ENCODE measurements at regions not wholly inside any gene's neighbourhood (a gene's known extent, or its start where the extent isn't known, plus 50 kb on each side); places are given as distances from the start of the nearest gene placed in this dataset.

- Histone ChIP-seq H3K9me3 (ENCODE audit: insufficient read depth, low read depth, low read length) (peaks cover 6% of the 10 kb centered on the region; the same call in 1 of the 2 replicates), H3K4me1 (ENCODE audit: insufficient read depth, low read length) (no peaks in the 10 kb centered on the region), H3K27me3 (ENCODE audit: insufficient read depth, low read length) (no peaks in the 10 kb centered on the region), H3K36me3 (ENCODE audit: insufficient read depth, low read depth, low read length) (no peaks in the 10 kb centered on the region), H3K27ac (ENCODE audit: low read length) (no peak overlapping the region), H3K4me3 (ENCODE audit: low read length) (no peak overlapping the region), H3K9ac (ENCODE audit: low read depth, low read length) (no peak overlapping the region)
Observed at GRCh38 chr12:30450872-30451271, 244.8 kb downstream of the IPO8 start.

GRCh38 chr12:30450226-30450625 lies 245.4 kb downstream of the IPO8 start:
- no peaks in the 10 kb centered on the region for H3K4me1 ChIP-seq (ENCODE audit: insufficient read depth, low read length)
- H3K9me3 ChIP-seq (ENCODE audit: insufficient read depth, low read depth, low read length): peaks cover 6% of the 10 kb centered on the region; the same call in 1 of the 2 replicates
- no peak overlapping the region for H3K9ac ChIP-seq (ENCODE audit: low read depth, low read length)
- H3K36me3 ChIP-seq (ENCODE audit: insufficient read depth, low read depth, low read length): no peaks in the 10 kb centered on the region
- H3K4me3 ChIP-seq (ENCODE audit: low read length): no peak overlapping the region
- no peaks in the 10 kb centered on the region for H3K27me3 ChIP-seq (ENCODE audit: insufficient read depth, low read length)
- H3K27ac ChIP-seq (ENCODE audit: low read length): no peak overlapping the region

GRCh38 chr12:30448038-30448437 lies 247.6 kb downstream of the IPO8 start:
- no peak overlapping the region for H3K27ac ChIP-seq (ENCODE audit: low read length)
- no peaks in the 10 kb centered on the region for H3K4me1 ChIP-seq (ENCODE audit: insufficient read depth, low read length)
- H3K27me3 ChIP-seq (ENCODE audit: insufficient read depth, low read length): no peaks in the 10 kb centered on the region
- H3K36me3 ChIP-seq (ENCODE audit: insufficient read depth, low read depth, low read length): no peaks in the 10 kb centered on the region
- no peak overlapping the region for H3K9ac ChIP-seq (ENCODE audit: low read depth, low read length)
- H3K9me3 ChIP-seq (ENCODE audit: insufficient read depth, low read depth, low read length): peaks cover 6% of the 10 kb centered on the region; the same call in 1 of the 2 replicates
- H3K4me3 ChIP-seq (ENCODE audit: low read length): no peak overlapping the region

DNA sequence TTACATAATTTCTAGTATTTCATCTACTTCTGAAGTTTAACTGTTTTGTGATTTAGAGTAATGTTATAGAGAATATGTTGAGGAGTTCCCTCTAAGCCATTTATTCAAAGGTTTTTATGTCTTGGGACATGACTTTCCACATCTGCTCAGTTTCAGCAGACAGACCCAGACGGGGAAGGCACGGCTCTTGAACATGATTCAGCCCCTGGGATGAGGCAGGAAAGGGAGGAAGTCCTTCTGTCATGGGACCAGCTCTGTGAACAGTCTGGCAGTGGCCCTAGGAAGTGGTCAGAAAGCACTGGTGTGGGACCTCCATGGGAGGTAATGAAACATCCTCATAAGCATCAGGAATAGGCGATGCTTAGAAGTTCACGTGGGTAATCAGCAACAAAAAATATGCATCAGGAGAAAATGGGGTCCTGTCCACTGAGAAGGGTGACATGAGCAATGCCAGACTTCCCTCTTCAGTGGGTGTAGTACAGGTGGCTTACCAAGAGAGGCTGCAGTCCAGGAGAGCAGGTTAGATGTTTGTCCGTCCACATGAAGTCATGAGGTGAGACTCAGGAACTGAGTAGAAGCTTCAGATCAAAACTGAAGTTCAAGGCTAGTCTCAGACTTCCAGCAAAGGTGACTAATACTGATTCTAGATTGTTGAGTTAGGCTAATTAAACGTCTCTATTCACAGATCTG lies 248.5 kb downstream of the IPO8 start:
- Histone ChIP-seq H3K4me1 (ENCODE audit: insufficient read depth, low read length) (no peaks in the 10 kb centered on the region), H3K9ac (ENCODE audit: low read depth, low read length) (no peak overlapping the region), H3K9me3 (ENCODE audit: insufficient read depth, low read depth, low read length) (peaks cover 6% of the 10 kb centered on the region; the same call in 1 of the 2 replicates), H3K27ac (ENCODE audit: low read length) (no peak overlapping the region), H3K4me3 (ENCODE audit: low read length) (no peak overlapping the region), H3K27me3 (ENCODE audit: insufficient read depth, low read length) (no peaks in the 10 kb centered on the region), H3K36me3 (ENCODE audit: insufficient read depth, low read depth, low read length) (no peaks in the 10 kb centered on the region)

DNA sequence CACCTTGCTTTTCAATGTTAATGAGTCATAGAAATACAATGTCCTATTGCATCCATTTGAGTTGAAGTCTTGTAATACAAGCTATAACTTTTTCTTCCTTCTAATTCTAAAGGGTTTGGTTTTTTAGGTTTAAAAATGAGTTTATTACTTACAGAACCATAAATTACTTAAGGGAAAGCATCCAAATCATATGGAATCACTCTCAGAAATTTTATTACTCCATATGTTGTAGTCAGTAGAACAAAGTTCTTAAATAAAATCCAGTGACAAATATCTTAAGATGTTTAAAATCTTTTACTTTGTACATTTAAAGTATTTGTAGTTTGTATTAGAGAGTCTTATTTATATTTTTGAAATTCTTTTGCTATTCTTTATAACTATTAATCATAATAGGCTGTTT lies 253.2 kb downstream of the IPO8 start:
- Histone ChIP-seq H3K9ac (ENCODE audit: low read depth, low read length) (no peak overlapping the region), H3K36me3 (ENCODE audit: insufficient read depth, low read depth, low read length) (no peaks in the 10 kb centered on the region), H3K4me1 (ENCODE audit: insufficient read depth, low read length) (no peaks in the 10 kb centered on the region), H3K27me3 (ENCODE audit: insufficient read depth, low read length) (no peaks in the 10 kb centered on the region), H3K9me3 (ENCODE audit: insufficient read depth, low read depth, low read length) (no peaks in the 10 kb centered on the region), H3K4me3 (ENCODE audit: low read length) (no peak overlapping the region), H3K27ac (ENCODE audit: low read length) (no peak overlapping the region)

DNA sequence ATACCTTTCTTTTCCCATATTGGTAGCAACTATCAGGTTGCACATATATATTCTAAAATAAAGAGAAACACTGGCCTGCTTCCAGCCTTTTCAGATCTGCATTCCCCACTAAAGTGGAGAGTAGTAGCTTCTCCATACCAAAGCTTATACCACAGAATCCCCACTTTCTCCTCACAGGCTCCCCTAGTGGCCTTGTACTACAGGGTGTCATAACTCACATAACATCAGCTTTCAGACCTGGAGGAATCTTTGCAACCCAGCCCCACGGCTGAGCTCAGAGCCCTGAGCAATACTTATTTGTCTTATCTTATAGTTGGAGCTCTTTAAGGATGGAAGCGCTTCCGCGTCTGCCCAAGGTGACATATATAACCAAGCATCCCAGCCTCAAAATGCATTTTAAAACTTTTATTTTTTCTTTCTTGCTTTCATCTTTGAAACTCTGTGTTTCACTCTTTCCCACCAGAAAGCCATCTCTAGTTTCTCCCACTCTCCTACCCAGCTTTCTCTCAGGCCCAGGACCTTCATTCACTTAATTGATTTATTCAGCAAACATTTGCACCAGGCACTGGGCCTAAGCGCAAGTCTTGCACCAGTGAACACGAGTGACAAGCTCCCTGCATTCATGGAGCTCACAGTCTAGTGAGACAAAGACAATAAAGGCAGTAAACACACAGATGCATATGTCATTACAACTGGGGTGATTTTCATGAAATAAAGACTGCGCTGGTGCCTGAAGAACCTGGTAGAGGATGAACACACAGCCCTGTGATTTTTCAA lies 254.7 kb downstream of the IPO8 start:
- Histone ChIP-seq H3K27me3 (ENCODE audit: insufficient read depth, low read length) (no peaks in the 10 kb centered on the region), H3K4me1 (ENCODE audit: insufficient read depth, low read length) (no peaks in the 10 kb centered on the region), H3K36me3 (ENCODE audit: insufficient read depth, low read depth, low read length) (no peaks in the 10 kb centered on the region), H3K9ac (ENCODE audit: low read depth, low read length) (no peak overlapping the region), H3K9me3 (ENCODE audit: insufficient read depth, low read depth, low read length) (no peaks in the 10 kb centered on the region), H3K27ac (ENCODE audit: low read length) (no peak overlapping the region), H3K4me3 (ENCODE audit: low read length) (no peak overlapping the region)

DNA sequence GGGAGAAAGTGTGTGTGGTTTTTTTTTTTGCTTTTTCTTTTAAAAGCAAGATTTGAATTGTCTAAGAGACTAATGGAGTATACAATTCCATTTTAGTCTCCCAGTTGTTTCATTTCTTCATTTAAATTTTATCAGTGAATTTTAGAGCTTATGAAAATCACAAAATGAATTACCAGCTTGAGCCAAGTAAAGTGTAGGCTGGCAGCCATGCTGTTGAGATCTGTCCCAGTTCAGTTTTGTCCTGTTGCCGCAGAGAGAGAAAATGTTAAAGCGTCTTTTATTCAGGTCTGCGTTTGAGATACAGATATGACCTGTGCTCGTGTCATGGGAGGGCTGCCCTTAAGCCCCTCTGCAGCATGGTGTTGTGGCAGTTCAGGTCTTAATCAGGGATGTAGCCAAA lies 256.5 kb downstream of the IPO8 start:
- Histone ChIP-seq H3K4me3 (ENCODE audit: low read length) (no peak overlapping the region), H3K27ac (ENCODE audit: low read length) (no peak overlapping the region), H3K4me1 (ENCODE audit: insufficient read depth, low read length) (no peaks in the 10 kb centered on the region), H3K27me3 (ENCODE audit: insufficient read depth, low read length) (no peaks in the 10 kb centered on the region), H3K9ac (ENCODE audit: low read depth, low read length) (no peak overlapping the region), H3K9me3 (ENCODE audit: insufficient read depth, low read depth, low read length) (no peaks in the 10 kb centered on the region), H3K36me3 (ENCODE audit: insufficient read depth, low read depth, low read length) (no peaks in the 10 kb centered on the region)

GRCh38 chr12:30438601-30439041 lies 257.0 kb downstream of the IPO8 start:
- Histone ChIP-seq H3K36me3 (ENCODE audit: insufficient read depth, low read depth, low read length) (no peaks in the 10 kb centered on the region), H3K9me3 (ENCODE audit: insufficient read depth, low read depth, low read length) (no peaks in the 10 kb centered on the region), H3K4me3 (ENCODE audit: low read length) (no peak overlapping the region), H3K4me1 (ENCODE audit: insufficient read depth, low read length) (no peaks in the 10 kb centered on the region), H3K9ac (ENCODE audit: low read depth, low read length) (no peak overlapping the region), H3K27me3 (ENCODE audit: insufficient read depth, low read length) (no peaks in the 10 kb centered on the region), H3K27ac (ENCODE audit: low read length) (no peak overlapping the region)

DNA sequence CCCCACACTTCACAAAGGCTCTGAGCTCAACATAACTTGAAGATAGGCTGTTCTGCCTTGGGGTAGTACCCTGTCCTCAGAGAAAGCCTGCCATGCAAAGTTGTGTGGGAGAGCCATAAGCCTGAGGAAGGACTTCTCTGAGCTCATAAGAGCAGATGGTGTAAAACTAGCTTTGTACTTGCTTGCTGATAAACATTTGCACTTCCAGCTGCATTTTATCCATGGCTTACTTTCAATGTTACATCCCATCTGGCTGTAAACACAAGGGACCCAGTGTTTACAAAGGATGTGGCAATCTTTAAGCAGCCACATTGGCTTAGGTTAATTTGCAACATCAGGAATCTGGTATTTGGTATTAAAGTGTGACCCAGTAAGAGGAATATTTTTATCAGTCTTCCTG lies 258.1 kb downstream of the IPO8 start:
- Histone ChIP-seq H3K9me3 (ENCODE audit: insufficient read depth, low read depth, low read length) (no peaks in the 10 kb centered on the region), H3K36me3 (ENCODE audit: insufficient read depth, low read depth, low read length) (no peaks in the 10 kb centered on the region), H3K27me3 (ENCODE audit: insufficient read depth, low read length) (no peaks in the 10 kb centered on the region), H3K9ac (ENCODE audit: low read depth, low read length) (no peak overlapping the region), H3K27ac (ENCODE audit: low read length) (no peak overlapping the region), H3K4me3 (ENCODE audit: low read length) (no peak overlapping the region), H3K4me1 (ENCODE audit: insufficient read depth, low read length) (no peaks in the 10 kb centered on the region)

- no peaks in the 10 kb centered on the region for H3K36me3 ChIP-seq (ENCODE audit: insufficient read depth, low read depth, low read length)
- no peaks in the 10 kb centered on the region for H3K4me1 ChIP-seq (ENCODE audit: insufficient read depth, low read length)
- H3K27me3 ChIP-seq (ENCODE audit: insufficient read depth, low read length): no peaks in the 10 kb centered on the region
- H3K9ac ChIP-seq (ENCODE audit: low read depth, low read length): no peak overlapping the region
- no peak overlapping the region for H3K27ac ChIP-seq (ENCODE audit: low read length)
- no peaks in the 10 kb centered on the region for H3K9me3 ChIP-seq (ENCODE audit: insufficient read depth, low read depth, low read length)
- no peak overlapping the region for H3K4me3 ChIP-seq (ENCODE audit: low read length)
Observed at GRCh38 chr12:30437044-30437443, 258.6 kb downstream of the IPO8 start.

DNA sequence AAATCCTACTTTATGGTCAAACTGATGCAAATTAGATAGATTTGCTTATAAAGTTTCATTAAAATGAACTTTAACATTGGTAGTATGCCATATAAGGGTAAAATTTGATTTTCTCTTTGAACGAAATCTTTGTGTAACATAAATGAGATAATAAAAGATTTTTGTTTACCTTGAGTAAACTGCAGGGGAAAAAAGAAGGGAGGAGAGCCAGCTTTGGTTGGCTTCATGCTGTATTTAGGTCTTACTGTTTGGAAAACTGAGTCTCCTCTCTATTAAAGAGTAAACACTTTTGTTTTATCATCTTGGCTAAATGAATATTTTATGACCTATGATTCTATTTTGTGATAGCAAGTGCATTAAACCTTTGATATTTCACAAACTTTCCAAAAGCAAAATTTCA lies 267.6 kb downstream of the IPO8 start:
- Histone ChIP-seq H3K9me3 (ENCODE audit: insufficient read depth, low read depth, low read length) (peaks cover 55% of the 10 kb centered on the region), H3K27me3 (ENCODE audit: insufficient read depth, low read length) (no peaks in the 10 kb centered on the region), H3K4me3 (ENCODE audit: low read length) (no peak overlapping the region), H3K9ac (ENCODE audit: low read depth, low read length) (no peak overlapping the region), H3K36me3 (ENCODE audit: insufficient read depth, low read depth, low read length) (no peaks in the 10 kb centered on the region), H3K27ac (ENCODE audit: low read length) (no peak overlapping the region), H3K4me1 (ENCODE audit: insufficient read depth, low read length) (no peaks in the 10 kb centered on the region)

GRCh38 chr12:30427555-30427954 lies 268.1 kb downstream of the IPO8 start:
- H3K36me3 ChIP-seq (ENCODE audit: insufficient read depth, low read depth, low read length): no peaks in the 10 kb centered on the region
- no peak overlapping the region for H3K4me3 ChIP-seq (ENCODE audit: low read length)
- peaks cover 58% of the 10 kb centered on the region for H3K9me3 ChIP-seq (ENCODE audit: insufficient read depth, low read depth, low read length)
- H3K27me3 ChIP-seq (ENCODE audit: insufficient read depth, low read length): no peaks in the 10 kb centered on the region
- H3K4me1 ChIP-seq (ENCODE audit: insufficient read depth, low read length): no peaks in the 10 kb centered on the region
- H3K9ac ChIP-seq (ENCODE audit: low read depth, low read length): no peak overlapping the region
- no peak overlapping the region for H3K27ac ChIP-seq (ENCODE audit: low read length)
